CD14-positive monocyte (primary cell): ENCODE measurements at regions not wholly inside any gene's neighbourhood (a gene's known extent, or its start where the extent isn't known, plus 50 kb on each side); places are given as distances from the start of the nearest gene placed in this dataset.
"Not testable (repeated sequence)": the region's sequence is repeated elsewhere in the genome, so short reads cannot be mapped to it uniquely, and the experiment has no call there.

ENCODE experiments used
- DNase-seq, 3 donors: peaks; one replicate each; pipeline ENCODE4 v3.0.0-alpha.2; 2011 to 2022
- H2AFZ ChIP-seq: 2 replicates; pipeline ENCODE4 v1.6.0; 2012; ENCODE audit warnings: mild to moderate bottlenecking, low read depth, low read length, inconsistent platforms; ENCODE audit not compliant: insufficient read depth, poor library complexity, severe bottlenecking
- H3K27ac ChIP-seq, 2 donors: 1 replicate in 1 of 2; 2 replicates in 1 of 2; pipeline ENCODE4 v1.5.1; 2012 to 2013; ENCODE audit warnings: low read length in 2 of 2, control low read depth in 1 of 2, inconsistent platforms in 1 of 2, low read depth in 1 of 2, mild to moderate bottlenecking in 1 of 2
- H3K27me3 ChIP-seq, 2 donors: one replicate each; pipeline versions ENCODE4 v1.6.0 to v1.6.1; 2011 to 2013; ENCODE audit warnings: low read length in 2 of 2; ENCODE audit not compliant: control insufficient read depth in 2 of 2, insufficient read depth in 2 of 2
- H3K36me3 ChIP-seq, 2 donors: replicated peaks in 1 of 2; 1 replicate in 1 of 2; 2 replicates in 1 of 2; pipeline versions ENCODE4 v1.5.1 to v1.6.1; 2012 to 2013; ENCODE audit warnings: low read length in 2 of 2, control low read depth in 1 of 2, inconsistent platforms in 1 of 2, mild to moderate bottlenecking in 1 of 2; ENCODE audit not compliant: insufficient read depth in 2 of 2, control insufficient read depth in 1 of 2
- H3K4me1 ChIP-seq, 2 donors: 1 replicate in 1 of 2; 2 replicates in 1 of 2; pipeline versions ENCODE4 v1.5.1 to v1.6.1; 2012 to 2013; ENCODE audit warnings: low read length in 2 of 2, control low read depth in 1 of 2, inconsistent platforms in 1 of 2, mild to moderate bottlenecking in 1 of 2, moderate library complexity in 1 of 2; ENCODE audit not compliant: insufficient read depth in 2 of 2, control insufficient read depth in 1 of 2
- H3K4me2 ChIP-seq: replicated peaks from 2 replicates; pipeline ENCODE3; 2012; ENCODE audit warnings: low read length, moderate library complexity, mild to moderate bottlenecking; ENCODE audit not compliant: poor library complexity, severe bottlenecking; ENCODE audit errors: extremely low read depth
- H3K4me3 ChIP-seq, 3 experiments: fragments of 200-600 bp in 1 of 3; sonication (generic) in 1 of 3; replicated peaks in 1 of 3; 1 replicate in 2 of 3; 2 replicates in 1 of 3; pipeline ENCODE4 v1.5.1; 2011 to 2013; ENCODE audit warnings: low read length in 3 of 3, mild to moderate bottlenecking in 3 of 3, control low read depth in 2 of 3, low read depth in 2 of 3, inconsistent platforms in 1 of 3, moderate library complexity in 1 of 3
- H3K79me2 ChIP-seq: 2 replicates; pipeline ENCODE4 v1.6.0; 2012; ENCODE audit warnings: mild to moderate bottlenecking, control low read depth, inconsistent platforms, low read length, moderate library complexity; ENCODE audit not compliant: insufficient read depth
- H3K9ac ChIP-seq: 2 replicates; pipeline ENCODE4 v1.6.0; 2017; ENCODE audit warnings: low read length, mild to moderate bottlenecking; ENCODE audit not compliant: insufficient read depth, poor library complexity, severe bottlenecking
- H3K9me3 ChIP-seq, 2 donors: replicated peaks in 1 of 2; 1 replicate in 1 of 2; 2 replicates in 1 of 2; pipeline versions ENCODE4 v1.5.1 to v1.6.1; 2012 to 2013; ENCODE audit warnings: low read length in 2 of 2, control low read depth in 1 of 2; ENCODE audit not compliant: control insufficient read depth in 1 of 2, insufficient read depth in 1 of 2
- H4K20me1 ChIP-seq: 2 replicates; pipeline ENCODE4 v1.6.0; 2012; ENCODE audit warnings: mild to moderate bottlenecking, low read length, control low read depth, moderate library complexity; ENCODE audit not compliant: insufficient read depth
- H3K27ac Mint-ChIP-seq, 7 donors: one replicate each; pipeline ENCODE4 v1.8.0; 2020; ENCODE audit warnings: mild to moderate bottlenecking in 7 of 7, mixed read lengths in 7 of 7, moderate library complexity in 6 of 7, inconsistent platforms in 2 of 7
- H3K27me3 Mint-ChIP-seq, 3 donors: one replicate each; pipeline ENCODE4 v1.8.0; 2021 to 2022; ENCODE audit warnings: low read depth in 3 of 3, mild to moderate bottlenecking in 3 of 3, mixed read lengths in 3 of 3, moderate library complexity in 3 of 3, inconsistent platforms in 1 of 3
- H3K36me3 Mint-ChIP-seq, 2 donors: one replicate each; pipeline ENCODE4 v1.8.0; 2020; ENCODE audit warnings: mixed read lengths in 2 of 2, inconsistent platforms in 1 of 2, mild to moderate bottlenecking in 1 of 2
- H3K4me1 Mint-ChIP-seq: one replicate; pipeline ENCODE4 v1.8.0; 2020; ENCODE audit warnings: mild to moderate bottlenecking, mixed read lengths
- H3K4me3 Mint-ChIP-seq, 2 donors: one replicate each; pipeline ENCODE4 v1.8.0; 2020; ENCODE audit warnings: mild to moderate bottlenecking in 2 of 2, mixed read lengths in 2 of 2, moderate library complexity in 1 of 2
- H3K9me3 Mint-ChIP-seq, 7 donors: one replicate each; pipeline ENCODE4 v1.8.0; 2020 to 2022; ENCODE audit warnings: mixed read lengths in 7 of 7, mild to moderate bottlenecking in 6 of 7, moderate library complexity in 6 of 7, inconsistent platforms in 2 of 7
- WGBS: methylation state at CpG from one replicate; pipeline ENCODE4 v1.1.5; 2013; ENCODE audit warnings: missing lambda C conversion rate; ENCODE audit not compliant: insufficient coverage; 5-methylcytosine and 5-hydroxymethylcytosine counted together
- intact Hi-C, 2 donors: fragments of 100-400 bp; cut with micrococcal nuclease; formaldehyde crosslinking; loops; one replicate each; pipeline versions ENCODE4 v1.15.0 to v1.15.1; 2023
- TF ChIP-seq, protein P1 (sequence below): fragments of 200-600 bp; IDR thresholded peaks from one replicate; pipeline ENCODE4 v1.8.0; 2022; ENCODE audit warnings: antibody characterized with exemption, mild to moderate bottlenecking

- H3K36me3 Mint-ChIP-seq: no peaks in the 10 kb centered on the region
- no peaks in the 10 kb centered on the region for H3K4me1 Mint-ChIP-seq
- H3K4me3 Mint-ChIP-seq: no peak overlapping the region
- Histone ChIP-seq H3K4me3 (no peak overlapping the region), H3K9ac (no peak overlapping the region), H2AFZ (no peak overlapping the region), H3K4me2 (no peak overlapping the region), H3K4me1 (no peaks in the 10 kb centered on the region), H3K9me3 (no peaks in the 10 kb centered on the region), H3K27ac (no peak overlapping the region), H3K36me3 (no peaks in the 10 kb centered on the region), H4K20me1 (no peaks in the 10 kb centered on the region), H3K27me3 (no peaks in the 10 kb centered on the region), H3K79me2 (no peaks in the 10 kb centered on the region)
- TF ChIP-seq, protein P1, sequence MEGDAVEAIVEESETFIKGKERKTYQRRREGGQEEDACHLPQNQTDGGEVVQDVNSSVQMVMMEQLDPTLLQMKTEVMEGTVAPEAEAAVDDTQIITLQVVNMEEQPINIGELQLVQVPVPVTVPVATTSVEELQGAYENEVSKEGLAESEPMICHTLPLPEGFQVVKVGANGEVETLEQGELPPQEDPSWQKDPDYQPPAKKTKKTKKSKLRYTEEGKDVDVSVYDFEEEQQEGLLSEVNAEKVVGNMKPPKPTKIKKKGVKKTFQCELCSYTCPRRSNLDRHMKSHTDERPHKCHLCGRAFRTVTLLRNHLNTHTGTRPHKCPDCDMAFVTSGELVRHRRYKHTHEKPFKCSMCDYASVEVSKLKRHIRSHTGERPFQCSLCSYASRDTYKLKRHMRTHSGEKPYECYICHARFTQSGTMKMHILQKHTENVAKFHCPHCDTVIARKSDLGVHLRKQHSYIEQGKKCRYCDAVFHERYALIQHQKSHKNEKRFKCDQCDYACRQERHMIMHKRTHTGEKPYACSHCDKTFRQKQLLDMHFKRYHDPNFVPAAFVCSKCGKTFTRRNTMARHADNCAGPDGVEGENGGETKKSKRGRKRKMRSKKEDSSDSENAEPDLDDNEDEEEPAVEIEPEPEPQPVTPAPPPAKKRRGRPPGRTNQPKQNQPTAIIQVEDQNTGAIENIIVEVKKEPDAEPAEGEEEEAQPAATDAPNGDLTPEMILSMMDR: no peak
- intact Hi-C loops: no loop called here
- peaks cover 0 to 6% (median under 1%) of the 10 kb centered on the region in 7 donors for H3K9me3 Mint-ChIP-seq
- no peaks in the 10 kb centered on the region for H3K27me3 Mint-ChIP-seq
- H3K27ac Mint-ChIP-seq: no peak overlapping the region
- no peak for DNase-seq
- WGBS: 88% methylated on average over 1 of the region's 1 CpG
Observed at GRCh38 chr15:47041301-47041700, 676.0 kb upstream of the SEMA6D start.

GRCh38 chr15:47047981-47048380 is 669.3 kb upstream of the SEMA6D start:
- H3K27me3 ChIP-seq, H3K36me3 Mint-ChIP-seq, H3K36me3 ChIP-seq, H3K4me2 ChIP-seq, H3K27me3 Mint-ChIP-seq, H3K4me1 Mint-ChIP-seq, H3K9ac ChIP-seq, H3K9me3 ChIP-seq, intact Hi-C loops, DNase-seq, H2AFZ ChIP-seq, H3K79me2 ChIP-seq, H3K4me3 ChIP-seq, H3K9me3 Mint-ChIP-seq, H3K4me1 ChIP-seq, H3K27ac ChIP-seq, H3K27ac Mint-ChIP-seq, H3K4me3 Mint-ChIP-seq, H4K20me1 ChIP-seq: not testable (repeated sequence)
